K562 (cell line): ENCODE measurements at regions not wholly inside any gene's neighbourhood (a gene's known extent, or its start where the extent isn't known, plus 50 kb on each side); places are given as distances from the start of the nearest gene placed in this dataset.

Experiments
- ATAC-seq: fragments of 200-7000 bp; cut with Tn5 transposase; 3 replicates; pipeline ENCODE4 v1.9.1; 2020; ENCODE audit warnings: moderate library complexity
- BruUV-seq: library from RNA; stranded (reverse); fragments of 400-500 nt; replicated peaks from 2 replicates; lab custom pipeline; 2021; lab: Mats Ljungman, UMichigan
- CTCF ChIA-PET: fragments of 300-600 bp; formaldehyde crosslinking; extraction: SDS; loops from one replicate; lab custom pipeline; 2021; ENCODE audit warnings: low intra/inter-chr PET ratio; lab: Yijun Ruan, JAX
- POLR2A ChIA-PET: fragments of 300-600, 350-650 bp; sonication (Branson Sonifier 250); formaldehyde crosslinking; extraction: SDS; loops from one replicate; lab custom pipeline; 2021; ENCODE audit warnings: antibody characterized with exemption, inconsistent platforms; lab: Yijun Ruan, JAX
- DNase-seq, 4 experiments: peaks; one replicate each; pipeline versions ENCODE4 v3.0.0 to v3.0.0-alpha.2; 2011 to 2018; ENCODE audit warnings: low spot score in 3 of 4, mixed read lengths in 3 of 4; ENCODE audit errors: extremely low read depth in 1 of 4
- FAIRE-seq: peaks from 2 replicates; lab custom pipeline; 2011; peaks lifted over from hg19 to GRCh38; lab: Jason Lieb, UNC
- H2AFZ ChIP-seq: 2 replicates; pipeline ENCODE4 v1.6.0; 2011; ENCODE audit warnings: low read depth, low read length, control low read depth, inconsistent platforms
- H3K27ac ChIP-seq: fragments of 200-600 bp; 3 replicates; pipeline ENCODE4 v1.8.0; 2011; ENCODE audit warnings: low read depth, mild to moderate bottlenecking, control low read depth, inconsistent platforms, low read length, moderate library complexity, mixed read lengths; ENCODE audit errors: extremely low read depth
- H3K27me3 ChIP-seq, 2 experiments: fragments of 300-600 bp in 1 of 2; 2 replicates in 1 of 2; 3 replicates in 1 of 2; pipeline versions ENCODE4 v1.6.0 to v1.8.0; 2011; ENCODE audit warnings: inconsistent platforms in 2 of 2, low read length in 2 of 2, mild to moderate bottlenecking in 1 of 2, mixed read lengths in 1 of 2, moderate library complexity in 1 of 2; ENCODE audit not compliant: control insufficient read depth in 2 of 2, insufficient read depth in 2 of 2
- H3K36me3 ChIP-seq: fragments of 300-600 bp; 3 replicates; pipeline ENCODE4 v1.8.0; 2011; ENCODE audit warnings: mild to moderate bottlenecking, low read length, inconsistent platforms; ENCODE audit not compliant: control insufficient read depth, insufficient read depth
- H3K4me1 ChIP-seq, 2 experiments: fragments of 200-600 bp in 1 of 2; replicated peaks in 1 of 2; 2 replicates in 1 of 2; 3 replicates in 1 of 2; pipeline versions ENCODE4 v1.5.1 to v1.8.0; 2011; ENCODE audit warnings: inconsistent platforms in 2 of 2, low read length in 2 of 2, mild to moderate bottlenecking in 1 of 2, mixed read lengths in 1 of 2, moderate library complexity in 1 of 2; ENCODE audit not compliant: control insufficient read depth in 2 of 2, insufficient read depth in 2 of 2
- H3K4me2 ChIP-seq: 2 replicates; pipeline ENCODE4 v1.6.1; 2011; ENCODE audit warnings: low read length, control low read depth, inconsistent platforms, mixed read lengths; ENCODE audit not compliant: insufficient read depth
- H3K4me3 ChIP-seq: fragments of 200-600 bp; sonication (generic), shearing (Covaris generic); 2 replicates; pipeline ENCODE4 v1.5.1; 2016; ENCODE audit warnings: control low read depth, inconsistent platforms
- H3K79me2 ChIP-seq: fragments of 200-600 bp; 3 replicates; pipeline ENCODE4 v1.8.0; 2011; ENCODE audit warnings: low read length, inconsistent platforms; ENCODE audit not compliant: control insufficient read depth, insufficient read depth
- H3K9ac ChIP-seq, 2 experiments: 2 replicates each; pipeline versions ENCODE4 v1.6.0 to v1.6.1; 2011; ENCODE audit warnings: low read depth in 2 of 2, low read length in 2 of 2, control low read depth in 1 of 2, inconsistent platforms in 1 of 2, mild to moderate bottlenecking in 1 of 2, mixed read lengths in 1 of 2; ENCODE audit not compliant: insufficient read depth in 1 of 2
- H3K9me1 ChIP-seq: one replicate; pipeline ENCODE4 v1.6.0; 2011; ENCODE audit warnings: inconsistent platforms, mild to moderate bottlenecking, low read length, moderate library complexity; ENCODE audit not compliant: control insufficient read depth, insufficient read depth
- H3K9me3 ChIP-seq: replicated peaks from 2 replicates; pipeline ENCODE4 v1.5.1; 2011; ENCODE audit warnings: low read depth, low read length, inconsistent platforms; ENCODE audit not compliant: control insufficient read depth, insufficient read depth
- H4K20me1 ChIP-seq: replicated peaks from 2 replicates; pipeline ENCODE4 v1.6.1; 2011; ENCODE audit warnings: low read length, inconsistent platforms, mixed read lengths; ENCODE audit not compliant: control insufficient read depth, insufficient read depth
- HDAC2 ChIP-seq: fragments of 450-650 bp; IDR thresholded peaks from 2 replicates; pipeline ENCODE4 v1.6.1; 2016; ENCODE audit warnings: mild to moderate bottlenecking
- PTBP1 ChIP-seq: fragments of 200-400 bp; formaldehyde crosslinking; IDR thresholded peaks from 2 replicates; pipeline ENCODE4 v1.6.1; 2017; ENCODE audit warnings: low read depth, low read length
- SMARCA4 ChIP-seq: fragments of 450-650 bp; IDR thresholded peaks from 2 replicates; pipeline ENCODE4 v1.6.1; 2016
- TAF9B ChIP-seq: fragments of 450-650 bp; IDR thresholded peaks from 2 replicates; pipeline ENCODE4 v1.6.1; 2018; ENCODE audit warnings: mild to moderate bottlenecking; ENCODE audit not compliant: partially characterized antibody
- ZBTB12 ChIP-seq: fragments of 250-450 bp; sonication (Bioruptor Pico); IDR thresholded peaks from 2 replicates; pipeline ENCODE4 v1.4.0; 2020
- WGBS: fragments of 100-300 bp; shearing (Covaris generic); methylation state at CpG from one replicate; pipeline ENCODE4 v1.1.6; 2016; ENCODE audit warnings: low coverage, mixed read lengths; ENCODE audit not compliant: insufficient coverage; ENCODE audit errors: missing lambda C conversion rate; 5-methylcytosine and 5-hydroxymethylcytosine counted together
- in situ Hi-C: fragments of 300-500 bp; cut with MboI; formaldehyde crosslinking; loops from 4 replicates; pipeline ENCODE4 v1.15.0; 2018; ENCODE audit warnings: inconsistent platforms, mixed read lengths
- intact Hi-C: fragments of 100-400 bp; cut with micrococcal nuclease; formaldehyde crosslinking; loops from 2 replicates; pipeline ENCODE4 v1.14.2; 2022

GRCh38 chr21:16711757-16712156 is 801.1 kb upstream of the CXADR start:
- no TSS peak for BruUV-seq
- Histone ChIP-seq H3K4me3 (no peak overlapping the region), H3K27ac (no peak overlapping the region), H3K4me1 (no peaks in the 10 kb centered on the region), H3K9me1 (no peaks in the 10 kb centered on the region), H3K27me3 (no peaks in the 10 kb centered on the region), H3K36me3 (no peaks in the 10 kb centered on the region), H3K9ac (no peak overlapping the region), H2AFZ (no peak overlapping the region), H3K79me2 (no peaks in the 10 kb centered on the region), H3K9me3 (no peaks in the 10 kb centered on the region), H3K4me2 (no peak overlapping the region), H4K20me1 (no peaks in the 10 kb centered on the region)
- FAIRE-seq (no peak), DNase-seq (no peak), ATAC-seq (no peak)
- WGBS = 0% methylated on average over 2 of the region's 2 CpGs
- in situ Hi-C loops = no loop called here
- ChIA-PET POLR2A (no interaction called here), CTCF (no interaction called here)
- TF ChIP-seq SMARCA4 (no peak), TAF9B (no peak), ZBTB12 (CRISPR knock-in tag) (no peak), HDAC2 (no peak), PTBP1 (no peak)
- intact Hi-C loops = no loop called here
